ENCODE measurements at regions not wholly inside any gene's neighbourhood (a gene's known extent, or its start where the extent isn't known, plus 50 kb on each side); places are given as distances from the start of the nearest gene placed in this dataset.

- Histone ChIP-seq H3K36me3 (ENCODE audit: control insufficient read depth, insufficient read depth, low read length) (no peaks in the 10 kb centered on the region), H3K9me3 (ENCODE audit: control insufficient read depth, low read length) (no peaks in the 10 kb centered on the region), H3K27me3 (ENCODE audit: control insufficient read depth, insufficient read depth, low read length, poor library complexity, severe bottlenecking) (peaks cover 23% of the 10 kb centered on the region), H3K27ac (ENCODE audit: low read depth, low read length) (no peak overlapping the region), H3K9ac (ENCODE audit: extremely low read depth, low read length, poor library complexity, severe bottlenecking) (no peak overlapping the region), H3K4me3 (ENCODE audit: low read length) (no peak overlapping the region), H3K4me1 (ENCODE audit: control insufficient read depth, insufficient read depth, low read length) (peaks cover 3% of the 10 kb centered on the region)
- TF ChIP-seq CTCF (conservative IDR thresholded peaks at IDR 0.05) = no peak
- peak; percentile 88 for DNase-seq
- H3K9me3 Mint-ChIP-seq = no peaks in the 10 kb centered on the region
- peaks cover 22% of the 10 kb centered on the region for H3K27me3 Mint-ChIP-seq (ENCODE audit: insufficient read depth)
- H3K36me3 Mint-ChIP-seq (ENCODE audit: low read depth) = no peaks in the 10 kb centered on the region
- H3K4me1 Mint-ChIP-seq = peaks cover 50% of the 10 kb centered on the region
- 28 to 31% methylated on average over 3 to 13 of the region's 15 CpGs for WGBS, 2 experiments (ENCODE audit: insufficient coverage in 1 of 2, insufficient read length in 1 of 2)
- H3K27ac Mint-ChIP-seq = no peak overlapping the region
- peak overlapping the region; percentile 34 for H3K4me3 Mint-ChIP-seq
Measured at GRCh38 chr1:64356636-64357256, 113.2 kb upstream of the CACHD1 start.

GRCh38 chr1:64357422-64357821, 112.5 kb upstream of the CACHD1 start:
- H3K9ac ChIP-seq (ENCODE audit: extremely low read depth, low read length, poor library complexity, severe bottlenecking) = no peak overlapping the region
- 35% methylated on average over 4 of the region's 6 CpGs; no CpG with 5 or more reads in 1 of the 2 experiments for WGBS, 2 experiments (ENCODE audit: insufficient coverage in 1 of 2, insufficient read length in 1 of 2)
- peaks cover 23% of the 10 kb centered on the region for H3K27me3 ChIP-seq (ENCODE audit: control insufficient read depth, insufficient read depth, low read length, poor library complexity, severe bottlenecking)
- Mint-ChIP-seq H3K9me3 (no peaks in the 10 kb centered on the region), H3K27me3 (ENCODE audit: insufficient read depth) (peaks cover 22% of the 10 kb centered on the region), H3K36me3 (ENCODE audit: low read depth) (no peaks in the 10 kb centered on the region), H3K4me3 (no peak overlapping the region), H3K27ac (no peak overlapping the region), H3K4me1 (peaks cover 43% of the 10 kb centered on the region)
- DNase-seq = peak; percentile 86
- H3K36me3 ChIP-seq (ENCODE audit: control insufficient read depth, insufficient read depth, low read length) = no peaks in the 10 kb centered on the region
- H3K27ac ChIP-seq (ENCODE audit: low read depth, low read length) = no peak overlapping the region
- no peak overlapping the region for H3K4me3 ChIP-seq (ENCODE audit: low read length)
- no peak for TF ChIP-seq CTCF (conservative IDR thresholded peaks at IDR 0.05)
- peaks cover 3% of the 10 kb centered on the region for H3K4me1 ChIP-seq (ENCODE audit: control insufficient read depth, insufficient read depth, low read length)
- H3K9me3 ChIP-seq (ENCODE audit: control insufficient read depth, low read length) = no peaks in the 10 kb centered on the region

GRCh38 chr1:64358692-64359091, 111.2 kb upstream of the CACHD1 start:
- Histone ChIP-seq H3K9me3 (ENCODE audit: control insufficient read depth, low read length) (no peaks in the 10 kb centered on the region), H3K27me3 (ENCODE audit: control insufficient read depth, insufficient read depth, low read length, poor library complexity, severe bottlenecking) (peaks cover 23% of the 10 kb centered on the region), H3K27ac (ENCODE audit: low read depth, low read length) (no peak overlapping the region), H3K4me1 (ENCODE audit: control insufficient read depth, insufficient read depth, low read length) (peaks cover 3% of the 10 kb centered on the region), H3K4me3 (ENCODE audit: low read length) (no peak overlapping the region), H3K36me3 (ENCODE audit: control insufficient read depth, insufficient read depth, low read length) (no peaks in the 10 kb centered on the region), H3K9ac (ENCODE audit: extremely low read depth, low read length, poor library complexity, severe bottlenecking) (no peak overlapping the region)
- DNase-seq = no peak
- H3K9me3 Mint-ChIP-seq = no peaks in the 10 kb centered on the region
- no peak for TF ChIP-seq CTCF (conservative IDR thresholded peaks at IDR 0.05)
- H3K27ac Mint-ChIP-seq = no peak overlapping the region
- H3K27me3 Mint-ChIP-seq (ENCODE audit: insufficient read depth) = peaks cover 22% of the 10 kb centered on the region
- H3K36me3 Mint-ChIP-seq (ENCODE audit: low read depth) = no peaks in the 10 kb centered on the region
- H3K4me3 Mint-ChIP-seq = no peak overlapping the region
- peaks cover 35% of the 10 kb centered on the region for H3K4me1 Mint-ChIP-seq
- WGBS, 2 experiments (ENCODE audit: insufficient coverage in 1 of 2, insufficient read length in 1 of 2) = 71 to 78% methylated on average over 5 of the region's 5 CpGs

Measured in endodermal cell (in vitro differentiated cells).